GM21515 (cell line): ENCODE measurements at regions not wholly inside any gene's neighbourhood (a gene's known extent, or its start where the extent isn't known, plus 50 kb on each side); places are given as distances from the start of the nearest gene placed in this dataset.
"Not testable (repeated sequence)": the region's sequence is repeated elsewhere in the genome, so short reads cannot be mapped to it uniquely, and the experiment has no call there.

Source experiments
- ATAC-seq: cut with Tn5 transposase; IDR thresholded peaks from one replicate; pipeline ENCODE4 v1.9.1; 2021; ENCODE audit not compliant: unreplicated experiment

DNA sequence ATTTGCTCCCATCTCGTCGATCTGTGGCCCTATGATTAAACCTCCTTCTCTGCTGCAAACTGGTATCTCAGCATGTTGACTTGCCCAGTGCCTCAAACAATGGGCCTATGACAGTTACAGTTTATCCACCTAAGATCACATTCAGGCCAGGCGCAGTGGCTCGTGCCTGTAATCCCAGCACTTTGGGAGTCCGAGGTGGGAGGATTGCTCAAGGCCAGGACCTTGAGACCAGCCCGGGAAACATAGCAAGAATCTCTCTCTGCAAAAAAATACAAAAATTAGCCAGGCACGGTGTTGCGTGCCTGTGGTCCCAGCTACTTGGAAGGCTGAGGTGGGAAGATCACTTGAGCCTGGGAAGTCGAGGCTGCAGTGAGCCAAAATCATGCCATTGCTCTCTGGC, 79.8 kb upstream of the ADGRL1 start:
- ATAC-seq = not testable (repeated sequence)

DNA sequence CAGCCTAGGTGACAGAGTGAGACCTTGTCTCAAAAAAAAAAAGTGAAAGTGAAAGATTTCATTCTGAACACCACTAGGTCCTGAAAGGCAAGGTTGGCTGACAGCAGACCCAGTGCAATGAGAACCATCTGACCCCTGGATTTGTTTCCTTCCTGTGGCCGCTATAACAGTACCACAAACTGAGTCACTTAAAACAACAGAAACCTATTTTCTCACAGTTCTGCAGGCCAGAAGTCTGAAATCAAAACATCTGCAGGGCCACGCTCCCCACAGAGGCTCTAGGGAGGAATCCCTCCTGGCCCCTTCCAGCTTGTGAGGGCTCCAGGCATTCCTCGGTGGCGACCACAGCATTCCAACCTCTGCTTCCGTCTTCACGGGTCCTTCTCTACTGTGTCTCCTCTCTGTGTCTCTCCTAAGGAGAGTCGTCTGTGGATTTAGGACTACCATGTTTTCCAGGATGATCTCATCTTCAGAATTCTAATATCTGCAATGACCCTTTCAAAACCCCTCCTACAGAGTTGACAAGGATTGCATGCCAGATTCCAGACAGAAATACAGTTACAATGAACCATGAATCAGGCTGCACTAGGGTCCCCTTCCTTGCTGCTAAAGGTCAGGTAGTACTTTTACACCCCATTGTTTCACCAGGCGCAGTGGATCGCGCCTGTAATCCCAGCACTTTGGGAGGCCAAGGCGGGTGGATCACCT, 78.0 kb upstream of the ADGRL1 start:
- ATAC-seq = peak; percentile 67

GRCh38 chr19:14279270-14279669, 73.3 kb upstream of the ADGRL1 start:
- ATAC-seq = not testable (repeated sequence)

GRCh38 chr19:14277608-14278007, 71.6 kb upstream of the ADGRL1 start:
- no peak for ATAC-seq

DNA sequence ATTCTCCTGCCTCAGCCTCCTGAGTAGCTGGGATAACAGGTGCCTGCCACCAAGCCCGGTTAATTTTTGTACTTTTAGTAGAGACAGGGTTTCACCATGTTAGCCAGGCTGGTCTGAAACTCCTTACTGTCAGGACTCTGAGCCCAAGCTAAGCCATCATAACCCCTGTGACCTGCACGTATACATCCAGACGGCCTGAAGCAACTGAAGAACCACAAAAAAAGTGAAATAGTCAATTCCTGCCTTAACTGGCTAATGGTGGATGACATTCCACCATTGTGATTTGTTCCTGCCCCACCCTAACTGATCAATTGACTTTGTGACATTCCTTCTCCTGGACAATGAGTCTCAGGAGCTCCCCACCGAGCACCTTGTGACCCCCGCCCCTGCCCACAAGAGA, 69.9 kb upstream of the ADGRL1 start:
- not testable (repeated sequence) for ATAC-seq

GRCh38 chr19:14272623-14273022, 66.7 kb upstream of the ADGRL1 start:
- no peak for ATAC-seq

GRCh38 chr19:14271840-14272239, 65.9 kb upstream of the ADGRL1 start:
- ATAC-seq = no peak

DNA sequence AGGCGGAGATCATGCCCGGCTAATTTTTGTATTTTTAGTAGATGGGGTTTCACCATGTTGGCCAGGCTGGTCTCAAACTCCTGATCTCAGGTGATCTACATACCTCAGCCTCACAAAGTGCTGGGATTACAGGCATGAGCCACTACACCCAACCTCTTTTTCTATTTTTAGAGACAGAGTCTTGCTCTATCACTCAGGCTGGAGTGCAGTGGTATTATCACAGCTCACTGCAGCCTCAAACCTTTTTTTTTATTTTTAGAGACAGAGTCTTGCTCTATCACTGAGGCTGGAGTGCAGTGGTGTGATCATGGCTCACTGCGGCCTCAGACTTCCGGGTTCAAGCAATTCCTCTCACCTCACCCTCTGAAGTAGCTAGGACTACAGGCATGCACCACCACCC, 64.6 kb upstream of the ADGRL1 start:
- not testable (repeated sequence) for ATAC-seq

- no peak for ATAC-seq
These were observed 61.3 kb upstream of the ADGRL1 start for GRCh38 chr19:14267224-14267741.

DNA sequence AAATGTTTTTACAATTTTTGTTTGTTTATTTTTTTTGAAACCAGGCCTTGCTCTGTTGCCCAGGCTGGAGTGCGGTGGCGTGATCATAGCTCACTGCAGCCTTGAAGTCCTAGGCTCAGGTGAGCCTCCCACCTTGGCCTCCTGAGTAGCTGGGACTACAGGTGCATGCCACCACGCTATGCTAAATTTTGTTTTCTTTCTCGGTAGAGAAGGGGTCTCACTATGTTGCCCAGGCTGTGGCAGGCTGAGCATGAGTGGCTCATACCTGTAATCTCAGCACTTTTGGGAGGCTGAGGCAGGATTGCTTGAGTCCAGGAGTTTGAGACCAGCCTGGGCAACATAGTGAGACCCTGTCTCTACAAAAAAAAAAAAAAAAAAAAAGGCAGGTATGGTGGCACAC, 60.2 kb upstream of the ADGRL1 start:
- ATAC-seq = not testable (repeated sequence)

DNA sequence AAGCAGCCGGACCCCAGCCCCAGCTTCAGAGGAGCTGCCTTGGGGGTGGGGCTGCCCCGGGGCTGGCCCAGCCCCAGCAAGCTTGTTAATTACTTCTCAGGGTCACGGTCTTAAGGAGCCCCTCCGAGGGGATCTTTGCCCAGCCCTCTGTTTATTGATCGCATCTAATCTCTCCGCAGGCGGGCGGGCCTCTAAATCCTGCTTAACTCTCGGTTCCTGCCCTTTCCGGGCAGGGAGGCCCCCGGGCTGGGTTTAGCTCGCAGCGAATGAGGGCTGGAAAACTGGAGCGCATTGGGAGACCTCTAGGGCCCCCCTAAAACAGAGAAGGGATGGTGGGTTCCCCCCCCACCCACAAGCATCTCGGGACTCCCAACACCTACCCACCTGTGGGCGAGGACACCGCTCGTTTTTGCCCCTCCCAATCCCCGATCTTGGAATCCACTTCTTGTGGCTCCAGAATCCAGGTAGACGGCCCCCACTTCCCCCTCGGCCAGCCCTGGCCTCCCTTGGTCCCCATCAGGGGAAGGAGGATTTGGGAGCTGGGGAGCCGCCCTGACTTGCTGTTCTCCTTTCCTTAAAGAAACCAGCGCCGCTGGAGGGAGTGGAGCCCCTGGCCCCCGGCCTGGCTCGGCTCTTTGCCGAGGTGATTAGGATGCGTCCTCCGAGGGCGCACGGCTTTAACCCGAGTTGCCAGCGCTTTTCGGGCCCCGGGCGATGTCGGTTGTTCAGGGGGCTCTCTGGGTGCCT, 59.5 kb upstream of the ADGRL1 start:
- ATAC-seq = no peak

- not testable (repeated sequence) for ATAC-seq
These were observed 50.1 kb upstream of the ADGRL1 start for GRCh38 chr19:14255902-14256649.
